Thyroid gland (tissue), 4 donors: ENCODE measurements at regions not wholly inside any gene's neighbourhood (a gene's known extent, or its start where the extent isn't known, plus 50 kb on each side); places are given as distances from the start of the nearest gene placed in this dataset.

Experiments
- DNase-seq, 2 donors: peaks; one replicate each; pipeline ENCODE4 v3.0.0-alpha.2; 2019
- H3K27ac ChIP-seq, 3 donors: fragments of 200-600 bp; sonication (generic); 1 replicate in 2 of 3; 2 replicates in 1 of 3; pipeline ENCODE4 v1.5.1; 2016 to 2019; ENCODE audit warnings: mild to moderate bottlenecking in 1 of 3, moderate library complexity in 1 of 3
- H3K27me3 ChIP-seq: fragments of 200-600 bp; sonication (generic); one replicate; pipeline ENCODE4 v1.5.1; 2019
- H3K36me3 ChIP-seq, 2 donors: fragments of 200-600 bp; sonication (generic); one replicate each; pipeline ENCODE4 v1.5.1; 2016 to 2019
- H3K4me1 ChIP-seq, 2 donors: fragments of 200-600 bp; sonication (generic); one replicate each; pipeline ENCODE4 v1.5.1; 2017 to 2019
- H3K4me3 ChIP-seq, 3 donors: fragments of 200-600 bp; sonication (generic); replicated peaks in 1 of 3; 1 replicate in 2 of 3; 2 replicates in 1 of 3; pipeline ENCODE4 v1.5.1; 2016; ENCODE audit warnings: mild to moderate bottlenecking in 1 of 3
- H3K9me3 ChIP-seq: fragments of 200-600 bp; sonication (generic); one replicate; pipeline ENCODE4 v1.5.1; 2017
- CTCF ChIP-seq, 6 experiments: fragments of 200-600 bp in 3 of 6; fragments of 450-650 bp in 3 of 6; sonication (generic) in 3 of 6; IDR thresholded peaks; one replicate each; pipeline ENCODE4 v1.5.1; 2016 to 2019; ENCODE audit warnings: antibody characterized with exemption in 6 of 6, mild to moderate bottlenecking in 2 of 6, inconsistent platforms in 1 of 6, moderate library complexity in 1 of 6
- POLR2A ChIP-seq, 2 donors: fragments of 450-650 bp; IDR thresholded peaks; one replicate each; pipeline ENCODE4 v1.6.1; 2017; ENCODE audit warnings: antibody characterized with exemption in 2 of 2, mild to moderate bottlenecking in 2 of 2, moderate library complexity in 1 of 2
- WGBS, 2 donors: methylation state at CpG; one replicate each; pipeline ENCODE4 v1.1.5; 2017; 5-methylcytosine and 5-hydroxymethylcytosine counted together
- intact Hi-C: fragments of 100-400 bp; cut with DNase I; formaldehyde crosslinking; loops from one replicate; pipeline ENCODE4 v1.15.1; 2023

GRCh38 chr18:34094148-34094547 lies 130.6 kb downstream of the NOL4 start:
- Histone ChIP-seq H3K36me3 (no peaks in the 10 kb centered on the region), H3K27ac (no peak overlapping the region), H3K27me3 (no peaks in the 10 kb centered on the region), H3K4me1 (no peaks in the 10 kb centered on the region), H3K9me3 (no peaks in the 10 kb centered on the region), H3K4me3 (no peak overlapping the region)
- WGBS, 2 donors, result 94 to 98% methylated on average over 1 of the region's 1 CpG
- TF ChIP-seq CTCF (IDR thresholded peaks at IDR 0.05) (no peak), POLR2A (IDR thresholded peaks at IDR 0.05) (no peak)
- intact Hi-C loops, result no loop called here
- DNase-seq, result no peak

- H3K27me3 ChIP-seq, result no peaks in the 10 kb centered on the region
- intact Hi-C loops, result no loop called here
- TF ChIP-seq CTCF (IDR thresholded peaks at IDR 0.05), result no peak
- TF ChIP-seq POLR2A (IDR thresholded peaks at IDR 0.05), result no peak
- H3K36me3 ChIP-seq, result no peaks in the 10 kb centered on the region
- no peaks in the 10 kb centered on the region for H3K4me1 ChIP-seq
- H3K9me3 ChIP-seq, result no peaks in the 10 kb centered on the region
- H3K27ac ChIP-seq, result no peak overlapping the region
- H3K4me3 ChIP-seq, result no peak overlapping the region
- no peak for DNase-seq
- WGBS, 2 donors, result 91% methylated on average over 1 of the region's 1 CpG
Observed at GRCh38 chr18:34092796-34093195, 131.9 kb downstream of the NOL4 start.

GRCh38 chr18:34086370-34086769 lies 138.3 kb downstream of the NOL4 start:
- intact Hi-C loops, result no loop called here
- Histone ChIP-seq H3K9me3 (no peaks in the 10 kb centered on the region), H3K36me3 (no peaks in the 10 kb centered on the region), H3K27ac (no peak overlapping the region), H3K27me3 (no peaks in the 10 kb centered on the region), H3K4me1 (no peaks in the 10 kb centered on the region), H3K4me3 (no peak overlapping the region)
- no peak for DNase-seq
- TF ChIP-seq CTCF (IDR thresholded peaks at IDR 0.05) (no peak), POLR2A (IDR thresholded peaks at IDR 0.05) (no peak)
- WGBS, 2 donors, result 0 to 48% methylated on average over 1 of the region's 1 CpG

- 72 to 77% methylated on average over 4 of the region's 4 CpGs for WGBS, 2 donors
- intact Hi-C loops, result no loop called here
- Histone ChIP-seq H3K4me3 (no peak overlapping the region), H3K36me3 (no peaks in the 10 kb centered on the region), H3K27me3 (no peaks in the 10 kb centered on the region), H3K27ac (no peak overlapping the region), H3K9me3 (no peaks in the 10 kb centered on the region), H3K4me1 (no peaks in the 10 kb centered on the region)
- TF ChIP-seq POLR2A (IDR thresholded peaks at IDR 0.05), result no peak
- no peak for DNase-seq
Observed at GRCh38 chr18:34085140-34085739, 139.5 kb downstream of the NOL4 start.

GRCh38 chr18:34084635-34085034 lies 140.1 kb downstream of the NOL4 start:
- Histone ChIP-seq H3K27me3 (no peaks in the 10 kb centered on the region), H3K4me3 (no peak overlapping the region), H3K27ac (no peak overlapping the region), H3K9me3 (no peaks in the 10 kb centered on the region), H3K36me3 (no peaks in the 10 kb centered on the region), H3K4me1 (no peaks in the 10 kb centered on the region)
- DNase-seq, result no peak
- TF ChIP-seq CTCF (IDR thresholded peaks at IDR 0.05), result no peak
- TF ChIP-seq POLR2A (IDR thresholded peaks at IDR 0.05), result no peak
- intact Hi-C loops, result no loop called here
- 76 to 88% methylated on average over 2 of the region's 2 CpGs for WGBS, 2 donors
